ENCODE measurements at regions not wholly inside any gene's neighbourhood (a gene's known extent, or its start where the extent isn't known, plus 50 kb on each side); places are given as distances from the start of the nearest gene placed in this dataset.

GRCh38 chrX:6890544-6891261 lies 256.8 kb upstream of the STS start:
- no peaks in the 10 kb centered on the region for H3K27me3 Mint-ChIP-seq

GRCh38 chrX:6885909-6886308 lies 261.6 kb upstream of the STS start:
- DNase-seq (no peak), ATAC-seq (ENCODE audit: low read depth in 2 of 2) (no peak)
- Mint-ChIP-seq H3K4me1 (no peaks in the 10 kb centered on the region), H3K27me3 (no peaks in the 10 kb centered on the region), H3K4me3 (no peak overlapping the region), H3K36me3 (no peaks in the 10 kb centered on the region), H3K27ac (no peak overlapping the region), H3K9me3 (no peaks in the 10 kb centered on the region)

More at GRCh38 chrX:6890544-6891261, 256.8 kb upstream of the STS start:
- no peak overlapping the region for H3K4me3 Mint-ChIP-seq
- peaks cover 3 to 19% (median 8%) of the 10 kb centered on the region in 7 donors for H3K9me3 Mint-ChIP-seq
- H3K36me3 Mint-ChIP-seq: peaks cover 0 to 7% of the 10 kb centered on the region in 2 donors
- no peak for DNase-seq
- H3K4me1 Mint-ChIP-seq: no peaks in the 10 kb centered on the region
- H3K27ac Mint-ChIP-seq: no peak overlapping the region
- no peak for ATAC-seq (ENCODE audit: low read depth in 2 of 2)

GRCh38 chrX:6885396-6885795 lies 262.1 kb upstream of the STS start:
- DNase-seq: no peak
- Mint-ChIP-seq H3K4me1 (no peaks in the 10 kb centered on the region), H3K27ac (peak overlapping the region in 1 of 6 donors; percentile 2), H3K27me3 (no peaks in the 10 kb centered on the region), H3K36me3 (no peaks in the 10 kb centered on the region), H3K9me3 (no peaks in the 10 kb centered on the region), H3K4me3 (no peak overlapping the region)
- ATAC-seq (ENCODE audit: low read depth in 2 of 2): no peak

GRCh38 chrX:6861456-6861855 lies 286.1 kb upstream of the STS start:
- Mint-ChIP-seq H3K36me3 (peaks cover 5 to 18% of the 10 kb centered on the region in 2 donors), H3K9me3 (peaks cover 4 to 40% (median 24%) of the 10 kb centered on the region in 7 donors), H3K27ac (peak overlapping the region in 1 of 6 donors; percentile 37), H3K4me1 (no peaks in the 10 kb centered on the region), H3K4me3 (no peak overlapping the region), H3K27me3 (no peaks in the 10 kb centered on the region)
- no peak for DNase-seq
- no peak for ATAC-seq (ENCODE audit: low read depth in 2 of 2)

- Mint-ChIP-seq H3K9me3 (peaks cover 0 to 30% (median 21%) of the 10 kb centered on the region in 7 donors), H3K4me3 (peak overlapping the region in 1 of 8 donors; percentile 37), H3K27ac (no peak overlapping the region), H3K36me3 (peaks cover 5 to 13% of the 10 kb centered on the region in 2 donors), H3K27me3 (no peaks in the 10 kb centered on the region), H3K4me1 (no peaks in the 10 kb centered on the region)
- ATAC-seq (ENCODE audit: low read depth in 2 of 2) (no peak), DNase-seq (no peak)
These were observed 289.8 kb upstream of the STS start for GRCh38 chrX:6857749-6858148.

GRCh38 chrX:6856471-6856870 lies 291.0 kb upstream of the STS start:
- no peak for ATAC-seq (ENCODE audit: low read depth in 2 of 2)
- DNase-seq: no peak
- Mint-ChIP-seq H3K27me3 (no peaks in the 10 kb centered on the region), H3K9me3 (peaks cover 0 to 30% (median 21%) of the 10 kb centered on the region in 7 donors), H3K36me3 (peaks cover 5 to 13% of the 10 kb centered on the region in 2 donors), H3K4me1 (peaks cover 0 to 2% (median 0%) of the 10 kb centered on the region in 3 donors), H3K4me3 (no peak overlapping the region), H3K27ac (no peak overlapping the region)

- H3K4me1 Mint-ChIP-seq: peaks cover 0 to 9% (median 5%) of the 10 kb centered on the region in 3 donors
- no peaks in the 10 kb centered on the region for H3K27me3 Mint-ChIP-seq
- DNase-seq: no peak
- H3K36me3 Mint-ChIP-seq: peaks cover 0 to 4% of the 10 kb centered on the region in 2 donors
- no peak for ATAC-seq (ENCODE audit: low read depth in 2 of 2)
- peaks cover 0 to 7% (median 2%) of the 10 kb centered on the region in 7 donors for H3K9me3 Mint-ChIP-seq
- no peak overlapping the region for H3K27ac Mint-ChIP-seq
- no peak overlapping the region for H3K4me3 Mint-ChIP-seq
These were observed 294.6 kb upstream of the STS start for GRCh38 chrX:6852869-6853268.

GRCh38 chrX:6852121-6852520 lies 295.4 kb upstream of the STS start:
- Mint-ChIP-seq H3K27me3 (no peaks in the 10 kb centered on the region), H3K9me3 (peaks cover 0 to 13% (median 0%) of the 10 kb centered on the region in 7 donors), H3K4me3 (peak overlapping the region in 1 of 8 donors; percentile 53), H3K27ac (no peak overlapping the region), H3K36me3 (peaks cover 0 to 8% of the 10 kb centered on the region in 2 donors), H3K4me1 (peaks cover 0 to 9% (median 5%) of the 10 kb centered on the region in 3 donors)
- ATAC-seq (ENCODE audit: low read depth in 2 of 2) (no peak), DNase-seq (no peak)

GRCh38 chrX:6851140-6851539 lies 296.4 kb upstream of the STS start:
- H3K4me3 Mint-ChIP-seq: no peak overlapping the region

GRCh38 chrX:6849716-6850414 lies 297.6 kb upstream of the STS start:
- DNase-seq (no peak), ATAC-seq (ENCODE audit: low read depth in 2 of 2) (no peak)
- H3K27me3 Mint-ChIP-seq: no peaks in the 10 kb centered on the region
- no peak overlapping the region for H3K4me3 Mint-ChIP-seq
- H3K36me3 Mint-ChIP-seq: peaks cover 0 to 8% of the 10 kb centered on the region in 2 donors
- H3K27ac Mint-ChIP-seq: no peak overlapping the region
- peaks cover 0 to 9% (median 5%) of the 10 kb centered on the region in 3 donors for H3K4me1 Mint-ChIP-seq
- H3K9me3 Mint-ChIP-seq: peaks cover 0 to 13% (median 4%) of the 10 kb centered on the region in 7 donors

More at GRCh38 chrX:6851140-6851539, 296.4 kb upstream of the STS start:
- no peak for ATAC-seq (ENCODE audit: low read depth in 2 of 2)
- no peak overlapping the region for H3K27ac Mint-ChIP-seq
- H3K27me3 Mint-ChIP-seq: no peaks in the 10 kb centered on the region
- no peak for DNase-seq
- H3K9me3 Mint-ChIP-seq: peaks cover 0 to 13% (median 4%) of the 10 kb centered on the region in 7 donors
- H3K4me1 Mint-ChIP-seq: peaks cover 0 to 9% (median 5%) of the 10 kb centered on the region in 3 donors
- peaks cover 0 to 8% of the 10 kb centered on the region in 2 donors for H3K36me3 Mint-ChIP-seq

GRCh38 chrX:6832619-6833018 lies 297.7 kb upstream of the VCX3A start:
- Mint-ChIP-seq H3K27me3 (no peaks in the 10 kb centered on the region), H3K9me3 (no peaks in the 10 kb centered on the region)
- ATAC-seq (ENCODE audit: low read depth in 2 of 2): no peak

GRCh38 chrX:6826856-6827255 lies 291.9 kb upstream of the VCX3A start:
- Mint-ChIP-seq H3K9me3 (peaks cover 0 to 1% (median 0%) of the 10 kb centered on the region in 7 donors), H3K4me3 (no peak overlapping the region), H3K4me1 (no peaks in the 10 kb centered on the region), H3K27me3 (peaks cover 0 to 8% (median 0%) of the 10 kb centered on the region in 3 donors), H3K36me3 (no peaks in the 10 kb centered on the region), H3K27ac (no peak overlapping the region)
- no peak for ATAC-seq (ENCODE audit: low read depth in 2 of 2)
- no peak for DNase-seq

More at GRCh38 chrX:6832619-6833018, 297.7 kb upstream of the VCX3A start:
- Mint-ChIP-seq H3K36me3 (no peaks in the 10 kb centered on the region), H3K4me1 (no peaks in the 10 kb centered on the region), H3K4me3 (no peak overlapping the region), H3K27ac (no peak overlapping the region)
- no peak for DNase-seq

- H3K4me1 Mint-ChIP-seq: no peaks in the 10 kb centered on the region
- no peaks in the 10 kb centered on the region for H3K36me3 Mint-ChIP-seq
- H3K9me3 Mint-ChIP-seq: peaks cover 0 to 1% (median 0%) of the 10 kb centered on the region in 7 donors
- H3K4me3 Mint-ChIP-seq: no peak overlapping the region
- ATAC-seq (ENCODE audit: low read depth in 2 of 2) (no peak), DNase-seq (no peak)
- H3K27me3 Mint-ChIP-seq: peaks cover 0 to 8% (median 0%) of the 10 kb centered on the region in 3 donors
- peak overlapping the region in 1 of 6 donors; percentile 91 for H3K27ac Mint-ChIP-seq
These were observed 286.8 kb upstream of the VCX3A start for GRCh38 chrX:6821730-6822129.

Data from naive B cell (primary cell).